ENCODE measurements at regions not wholly inside any gene's neighbourhood (a gene's known extent, or its start where the extent isn't known, plus 50 kb on each side); places are given as distances from the start of the nearest gene placed in this dataset.
A peak's percentile ranks its signal among the peaks of the same experiment; 100 is the strongest.

DNA sequence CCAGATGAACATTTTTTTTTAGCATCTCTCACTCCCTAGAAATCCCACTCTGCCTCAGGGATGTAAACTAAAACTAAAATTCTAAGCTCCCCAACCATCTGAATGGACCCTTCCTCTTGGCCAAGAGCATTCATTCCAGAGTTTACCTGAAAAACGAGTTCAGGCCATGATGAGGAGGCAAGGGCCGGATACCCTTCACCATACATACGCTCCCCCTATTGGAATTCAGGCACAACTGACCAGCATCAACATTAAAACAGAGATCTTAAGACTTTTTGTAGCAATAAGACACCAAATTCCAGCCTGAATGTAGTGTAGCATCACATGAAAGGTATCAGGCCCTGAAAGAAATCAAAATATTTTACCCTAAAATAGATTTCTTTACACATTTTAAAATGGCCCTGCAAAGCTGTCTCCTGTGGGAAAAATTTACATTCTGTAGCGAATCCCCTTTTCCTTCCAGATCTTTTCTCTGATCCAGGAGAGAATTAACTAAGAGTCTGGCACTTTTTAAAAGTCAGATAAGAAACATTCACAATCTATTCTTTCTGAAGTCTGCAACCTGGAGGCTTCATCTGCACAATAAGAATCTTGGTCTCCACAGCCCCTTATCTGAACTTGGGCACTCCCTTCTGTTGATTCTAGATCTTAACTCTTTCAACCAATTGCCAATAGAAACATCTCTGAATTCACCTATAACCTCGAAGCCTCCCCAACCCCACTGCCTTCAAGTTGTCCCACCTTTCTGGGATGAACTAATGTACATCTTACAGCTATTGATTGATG, 888.5 kb downstream of the UQCRFS1 start:
- Histone ChIP-seq H3K27ac (ENCODE audit: extremely low read depth, low read depth, low read length) (no peak overlapping the region), H3K4me1 (ENCODE audit: control insufficient read depth, insufficient read depth, low read length) (peaks cover 9% of the 10 kb centered on the region), H3K36me3 (ENCODE audit: control insufficient read depth in 2 of 2, insufficient read depth in 1 of 2, low read length in 2 of 2) (no peaks in the 10 kb centered on the region), H3K9me3 (ENCODE audit: control insufficient read depth, insufficient read depth, low read depth, low read length) (peaks cover 4% of the 10 kb centered on the region), H3K4me3 (ENCODE audit: low read depth, low read length) (no peak overlapping the region)
- ChIA-PET POLR2A (no interaction called here), CTCF (interaction anchor here (0.6 to 22.8 kb wide), 39 partner anchors 10 to 1566 kb away, joined by 3 to 566 read pairs (median 5); no protein-coding TSS in a partner anchor)
- TF ChIP-seq ZXDB (tag by site-specific recombination; IDR thresholded peaks at IDR 0.05) (no peak), ZNF146 (tag by site-specific recombination; IDR thresholded peaks at IDR 0.05) (no peak)
- TF ChIP-seq, protein P1, sequence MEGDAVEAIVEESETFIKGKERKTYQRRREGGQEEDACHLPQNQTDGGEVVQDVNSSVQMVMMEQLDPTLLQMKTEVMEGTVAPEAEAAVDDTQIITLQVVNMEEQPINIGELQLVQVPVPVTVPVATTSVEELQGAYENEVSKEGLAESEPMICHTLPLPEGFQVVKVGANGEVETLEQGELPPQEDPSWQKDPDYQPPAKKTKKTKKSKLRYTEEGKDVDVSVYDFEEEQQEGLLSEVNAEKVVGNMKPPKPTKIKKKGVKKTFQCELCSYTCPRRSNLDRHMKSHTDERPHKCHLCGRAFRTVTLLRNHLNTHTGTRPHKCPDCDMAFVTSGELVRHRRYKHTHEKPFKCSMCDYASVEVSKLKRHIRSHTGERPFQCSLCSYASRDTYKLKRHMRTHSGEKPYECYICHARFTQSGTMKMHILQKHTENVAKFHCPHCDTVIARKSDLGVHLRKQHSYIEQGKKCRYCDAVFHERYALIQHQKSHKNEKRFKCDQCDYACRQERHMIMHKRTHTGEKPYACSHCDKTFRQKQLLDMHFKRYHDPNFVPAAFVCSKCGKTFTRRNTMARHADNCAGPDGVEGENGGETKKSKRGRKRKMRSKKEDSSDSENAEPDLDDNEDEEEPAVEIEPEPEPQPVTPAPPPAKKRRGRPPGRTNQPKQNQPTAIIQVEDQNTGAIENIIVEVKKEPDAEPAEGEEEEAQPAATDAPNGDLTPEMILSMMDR (tag by site-specific recombination; IDR thresholded peaks at IDR 0.05) = peak; percentile 54
- TF ChIP-seq, protein P2, sequence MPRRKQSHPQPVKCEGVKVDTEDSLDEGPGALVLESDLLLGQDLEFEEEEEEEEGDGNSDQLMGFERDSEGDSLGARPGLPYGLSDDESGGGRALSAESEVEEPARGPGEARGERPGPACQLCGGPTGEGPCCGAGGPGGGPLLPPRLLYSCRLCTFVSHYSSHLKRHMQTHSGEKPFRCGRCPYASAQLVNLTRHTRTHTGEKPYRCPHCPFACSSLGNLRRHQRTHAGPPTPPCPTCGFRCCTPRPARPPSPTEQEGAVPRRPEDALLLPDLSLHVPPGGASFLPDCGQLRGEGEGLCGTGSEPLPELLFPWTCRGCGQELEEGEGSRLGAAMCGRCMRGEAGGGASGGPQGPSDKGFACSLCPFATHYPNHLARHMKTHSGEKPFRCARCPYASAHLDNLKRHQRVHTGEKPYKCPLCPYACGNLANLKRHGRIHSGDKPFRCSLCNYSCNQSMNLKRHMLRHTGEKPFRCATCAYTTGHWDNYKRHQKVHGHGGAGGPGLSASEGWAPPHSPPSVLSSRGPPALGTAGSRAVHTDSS (tag by site-specific recombination; IDR thresholded peaks at IDR 0.05) = peak; percentile 43; the same call in 1 of the 2 replicates

DNA sequence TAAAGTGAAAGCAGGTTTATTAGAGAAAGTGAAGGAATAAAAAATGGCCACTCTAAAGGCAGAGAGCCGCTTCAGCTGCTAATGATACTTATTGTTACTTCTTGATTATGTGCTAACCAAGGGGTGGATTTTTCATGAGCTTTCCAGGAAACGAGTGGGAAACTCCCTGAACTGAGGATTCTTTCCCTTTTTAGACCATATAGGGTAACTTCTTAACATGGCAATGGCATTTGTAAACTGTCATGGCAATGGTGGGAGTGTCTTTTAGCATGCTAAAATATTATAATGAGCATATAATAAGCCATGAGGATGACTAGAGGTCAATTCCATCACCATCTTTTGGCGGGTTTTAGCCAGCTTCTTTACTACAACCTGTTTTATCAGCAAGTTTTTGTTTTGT, 890.0 kb downstream of the UQCRFS1 start:
- CTCF ChIA-PET = interaction anchor here (1.0 to 22.8 kb wide), 13 partner anchors 8 to 387 kb away, joined by 3 to 566 read pairs (median 20); no protein-coding TSS in a partner anchor
- POLR2A ChIA-PET = no interaction called here
- Histone ChIP-seq H3K9me3 (ENCODE audit: control insufficient read depth, insufficient read depth, low read depth, low read length) (no peaks in the 10 kb centered on the region; the same call in 1 of the 2 replicates), H3K27ac (ENCODE audit: extremely low read depth, low read depth, low read length) (no peak overlapping the region), H3K4me1 (ENCODE audit: control insufficient read depth, insufficient read depth, low read length) (peaks cover 15% of the 10 kb centered on the region), H3K4me3 (ENCODE audit: low read depth, low read length) (no peak overlapping the region), H3K36me3 (ENCODE audit: control insufficient read depth in 2 of 2, insufficient read depth in 1 of 2, low read length in 2 of 2) (no peaks in the 10 kb centered on the region)
- no peak for TF ChIP-seq EGR2 (tag by site-specific recombination; IDR thresholded peaks at IDR 0.05; ENCODE audit: low read depth)
- no peak for TF ChIP-seq ZNF776 (tag by site-specific recombination; IDR thresholded peaks at IDR 0.05; ENCODE audit: borderline replicate concordance)
- TF ChIP-seq GLI2 (tag by site-specific recombination; IDR thresholded peaks at IDR 0.05; ENCODE audit: borderline replicate concordance, low read depth) = no peak
- TF ChIP-seq ZSCAN23 (tag by site-specific recombination; IDR thresholded peaks at IDR 0.05) = no peak
- TF ChIP-seq BCL11A (tag by site-specific recombination; IDR thresholded peaks at IDR 0.05; ENCODE audit: low read depth) = no peak
- TF ChIP-seq ZNF302 (tag by site-specific recombination; IDR thresholded peaks at IDR 0.05; ENCODE audit: low read depth) = no peak
- TF ChIP-seq ZNF670 (tag by site-specific recombination; IDR thresholded peaks at IDR 0.05; ENCODE audit: low read depth) = no peak
- no peak for TF ChIP-seq ZNF16 (tag by site-specific recombination; IDR thresholded peaks at IDR 0.05; ENCODE audit: low read depth)
- TF ChIP-seq TRIM28 (IDR thresholded peaks at IDR 0.05; ENCODE audit: borderline replicate concordance, low read length) = no peak
- TF ChIP-seq ZNF426 (tag by site-specific recombination; IDR thresholded peaks at IDR 0.05) = no peak
- TF ChIP-seq SETDB1 (IDR thresholded peaks at IDR 0.05; ENCODE audit: insufficient read length, low read length) = no peak
- TF ChIP-seq, protein P3, sequence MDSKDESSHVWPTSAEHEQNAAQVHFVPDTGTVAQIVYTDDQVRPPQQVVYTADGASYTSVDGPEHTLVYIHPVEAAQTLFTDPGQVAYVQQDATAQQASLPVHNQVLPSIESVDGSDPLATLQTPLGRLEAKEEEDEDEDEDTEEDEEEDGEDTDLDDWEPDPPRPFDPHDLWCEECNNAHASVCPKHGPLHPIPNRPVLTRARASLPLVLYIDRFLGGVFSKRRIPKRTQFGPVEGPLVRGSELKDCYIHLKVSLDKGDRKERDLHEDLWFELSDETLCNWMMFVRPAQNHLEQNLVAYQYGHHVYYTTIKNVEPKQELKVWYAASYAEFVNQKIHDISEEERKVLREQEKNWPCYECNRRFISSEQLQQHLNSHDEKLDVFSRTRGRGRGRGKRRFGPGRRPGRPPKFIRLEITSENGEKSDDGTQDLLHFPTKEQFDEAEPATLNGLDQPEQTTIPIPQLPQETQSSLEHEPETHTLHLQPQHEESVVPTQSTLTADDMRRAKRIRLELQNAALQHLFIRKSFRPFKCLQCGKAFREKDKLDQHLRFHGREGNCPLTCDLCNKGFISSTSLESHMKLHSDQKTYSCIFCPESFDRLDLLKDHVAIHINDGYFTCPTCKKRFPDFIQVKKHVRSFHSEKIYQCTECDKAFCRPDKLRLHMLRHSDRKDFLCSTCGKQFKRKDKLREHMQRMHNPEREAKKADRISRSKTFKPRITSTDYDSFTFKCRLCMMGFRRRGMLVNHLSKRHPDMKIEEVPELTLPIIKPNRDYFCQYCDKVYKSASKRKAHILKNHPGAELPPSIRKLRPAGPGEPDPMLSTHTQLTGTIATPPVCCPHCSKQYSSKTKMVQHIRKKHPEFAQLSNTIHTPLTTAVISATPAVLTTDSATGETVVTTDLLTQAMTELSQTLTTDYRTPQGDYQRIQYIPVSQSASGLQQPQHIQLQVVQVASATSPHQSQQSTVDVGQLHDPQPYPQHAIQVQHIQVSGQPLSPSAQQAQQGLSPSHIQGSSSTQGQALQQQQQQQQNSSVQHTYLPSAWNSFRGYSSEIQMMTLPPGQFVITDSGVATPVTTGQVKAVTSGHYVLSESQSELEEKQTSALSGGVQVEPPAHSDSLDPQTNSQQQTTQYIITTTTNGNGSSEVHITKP (tag by site-specific recombination; IDR thresholded peaks at IDR 0.05) = no peak
- TF ChIP-seq HOXD13 (CRISPR knock-in tag; IDR thresholded peaks at IDR 0.05; ENCODE audit: borderline replicate concordance) = no peak
- no peak for TF ChIP-seq ZNF585B (tag by site-specific recombination; IDR thresholded peaks at IDR 0.05)
- TF ChIP-seq, protein P4, sequence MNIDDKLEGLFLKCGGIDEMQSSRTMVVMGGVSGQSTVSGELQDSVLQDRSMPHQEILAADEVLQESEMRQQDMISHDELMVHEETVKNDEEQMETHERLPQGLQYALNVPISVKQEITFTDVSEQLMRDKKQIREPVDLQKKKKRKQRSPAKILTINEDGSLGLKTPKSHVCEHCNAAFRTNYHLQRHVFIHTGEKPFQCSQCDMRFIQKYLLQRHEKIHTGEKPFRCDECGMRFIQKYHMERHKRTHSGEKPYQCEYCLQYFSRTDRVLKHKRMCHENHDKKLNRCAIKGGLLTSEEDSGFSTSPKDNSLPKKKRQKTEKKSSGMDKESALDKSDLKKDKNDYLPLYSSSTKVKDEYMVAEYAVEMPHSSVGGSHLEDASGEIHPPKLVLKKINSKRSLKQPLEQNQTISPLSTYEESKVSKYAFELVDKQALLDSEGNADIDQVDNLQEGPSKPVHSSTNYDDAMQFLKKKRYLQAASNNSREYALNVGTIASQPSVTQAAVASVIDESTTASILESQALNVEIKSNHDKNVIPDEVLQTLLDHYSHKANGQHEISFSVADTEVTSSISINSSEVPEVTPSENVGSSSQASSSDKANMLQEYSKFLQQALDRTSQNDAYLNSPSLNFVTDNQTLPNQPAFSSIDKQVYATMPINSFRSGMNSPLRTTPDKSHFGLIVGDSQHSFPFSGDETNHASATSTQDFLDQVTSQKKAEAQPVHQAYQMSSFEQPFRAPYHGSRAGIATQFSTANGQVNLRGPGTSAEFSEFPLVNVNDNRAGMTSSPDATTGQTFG (tag by site-specific recombination; IDR thresholded peaks at IDR 0.05; ENCODE audit: borderline replicate concordance) = no peak
- TF ChIP-seq HOXA7 (CRISPR knock-in tag; IDR thresholded peaks at IDR 0.05; ENCODE audit: borderline replicate concordance) = no peak
- TF ChIP-seq, protein P5, sequence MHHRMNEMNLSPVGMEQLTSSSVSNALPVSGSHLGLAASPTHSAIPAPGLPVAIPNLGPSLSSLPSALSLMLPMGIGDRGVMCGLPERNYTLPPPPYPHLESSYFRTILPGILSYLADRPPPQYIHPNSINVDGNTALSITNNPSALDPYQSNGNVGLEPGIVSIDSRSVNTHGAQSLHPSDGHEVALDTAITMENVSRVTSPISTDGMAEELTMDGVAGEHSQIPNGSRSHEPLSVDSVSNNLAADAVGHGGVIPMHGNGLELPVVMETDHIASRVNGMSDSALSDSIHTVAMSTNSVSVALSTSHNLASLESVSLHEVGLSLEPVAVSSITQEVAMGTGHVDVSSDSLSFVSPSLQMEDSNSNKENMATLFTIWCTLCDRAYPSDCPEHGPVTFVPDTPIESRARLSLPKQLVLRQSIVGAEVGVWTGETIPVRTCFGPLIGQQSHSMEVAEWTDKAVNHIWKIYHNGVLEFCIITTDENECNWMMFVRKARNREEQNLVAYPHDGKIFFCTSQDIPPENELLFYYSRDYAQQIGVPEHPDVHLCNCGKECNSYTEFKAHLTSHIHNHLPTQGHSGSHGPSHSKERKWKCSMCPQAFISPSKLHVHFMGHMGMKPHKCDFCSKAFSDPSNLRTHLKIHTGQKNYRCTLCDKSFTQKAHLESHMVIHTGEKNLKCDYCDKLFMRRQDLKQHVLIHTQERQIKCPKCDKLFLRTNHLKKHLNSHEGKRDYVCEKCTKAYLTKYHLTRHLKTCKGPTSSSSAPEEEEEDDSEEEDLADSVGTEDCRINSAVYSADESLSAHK (tag by site-specific recombination; IDR thresholded peaks at IDR 0.05) = no peak
- TF ChIP-seq ZNF138 (tag by site-specific recombination; IDR thresholded peaks at IDR 0.05; ENCODE audit: borderline replicate concordance) = no peak
